RWPE2 (cell line): ENCODE measurements at regions not wholly inside any gene's neighbourhood (a gene's known extent, or its start where the extent isn't known, plus 50 kb on each side); places are given as distances from the start of the nearest gene placed in this dataset.
A peak's percentile ranks its signal among the peaks of the same experiment; 100 is the strongest.
"Not testable (repeated sequence)": the region's sequence is repeated elsewhere in the genome, so short reads cannot be mapped to it uniquely, and the experiment has no call there.

Source experiments
- ATAC-seq: fragments of 200-7000 bp; cut with Tn5 transposase; 3 replicates; pipeline ENCODE4 v1.9.1; 2021; ENCODE audit warnings: low read depth
- DNase-seq: peaks from one replicate; pipeline ENCODE4 v3.0.0-alpha.2; 2020; ENCODE audit warnings: low spot score
- H3K27ac ChIP-seq: fragments of 450-650 bp; 2 replicates; pipeline ENCODE4 v1.5.1; 2017; ENCODE audit warnings: mild to moderate bottlenecking; ENCODE audit not compliant: poor library complexity, severe bottlenecking
- H3K27me3 ChIP-seq: fragments of 250-450 bp; sonication (Bioruptor Pico); 2 replicates; pipeline ENCODE4 v1.5.1; 2021; ENCODE audit warnings: mild to moderate bottlenecking, moderate library complexity; ENCODE audit not compliant: insufficient read depth, poor library complexity, severe bottlenecking
- H3K36me3 ChIP-seq: fragments of 250-450 bp; sonication (Bioruptor Pico); 2 replicates; pipeline ENCODE4 v1.5.1; 2020; ENCODE audit warnings: low read depth, mild to moderate bottlenecking, moderate library complexity
- H3K4me1 ChIP-seq: fragments of 250-450 bp; sonication (Bioruptor Pico); 2 replicates; pipeline ENCODE4 v1.5.1; 2021; ENCODE audit warnings: mild to moderate bottlenecking, moderate library complexity; ENCODE audit not compliant: insufficient read depth, poor library complexity, severe bottlenecking
- H3K4me3 ChIP-seq: fragments of 250-450 bp; sonication (Bioruptor Pico); 2 replicates; pipeline ENCODE4 v1.5.1; 2021; ENCODE audit warnings: mild to moderate bottlenecking, moderate library complexity; ENCODE audit not compliant: severe bottlenecking
- H3K9me3 ChIP-seq: fragments of 250-450 bp; sonication (Bioruptor Pico); 2 replicates; pipeline ENCODE4 v1.5.1; 2021; ENCODE audit warnings: mild to moderate bottlenecking, moderate library complexity; ENCODE audit not compliant: severe bottlenecking
- TF ChIP-seq, protein P1 (sequence below): fragments of 450-650 bp; IDR thresholded peaks from one replicate; pipeline ENCODE4 v1.5.1; 2017; ENCODE audit warnings: mild to moderate bottlenecking, moderate library complexity; ENCODE audit not compliant: poor library complexity, severe bottlenecking

- Histone ChIP-seq H3K36me3 (no peaks in the 10 kb centered on the region), H3K27me3 (no peaks in the 10 kb centered on the region), H3K27ac (peak overlapping the region; percentile 93), H3K4me1 (peaks cover 52% of the 10 kb centered on the region), H3K9me3 (no peaks in the 10 kb centered on the region), H3K4me3 (no peak overlapping the region)
- no peak for DNase-seq
- no peak for ATAC-seq
- TF ChIP-seq, protein P1, sequence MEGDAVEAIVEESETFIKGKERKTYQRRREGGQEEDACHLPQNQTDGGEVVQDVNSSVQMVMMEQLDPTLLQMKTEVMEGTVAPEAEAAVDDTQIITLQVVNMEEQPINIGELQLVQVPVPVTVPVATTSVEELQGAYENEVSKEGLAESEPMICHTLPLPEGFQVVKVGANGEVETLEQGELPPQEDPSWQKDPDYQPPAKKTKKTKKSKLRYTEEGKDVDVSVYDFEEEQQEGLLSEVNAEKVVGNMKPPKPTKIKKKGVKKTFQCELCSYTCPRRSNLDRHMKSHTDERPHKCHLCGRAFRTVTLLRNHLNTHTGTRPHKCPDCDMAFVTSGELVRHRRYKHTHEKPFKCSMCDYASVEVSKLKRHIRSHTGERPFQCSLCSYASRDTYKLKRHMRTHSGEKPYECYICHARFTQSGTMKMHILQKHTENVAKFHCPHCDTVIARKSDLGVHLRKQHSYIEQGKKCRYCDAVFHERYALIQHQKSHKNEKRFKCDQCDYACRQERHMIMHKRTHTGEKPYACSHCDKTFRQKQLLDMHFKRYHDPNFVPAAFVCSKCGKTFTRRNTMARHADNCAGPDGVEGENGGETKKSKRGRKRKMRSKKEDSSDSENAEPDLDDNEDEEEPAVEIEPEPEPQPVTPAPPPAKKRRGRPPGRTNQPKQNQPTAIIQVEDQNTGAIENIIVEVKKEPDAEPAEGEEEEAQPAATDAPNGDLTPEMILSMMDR, result no peak
These were observed 56.4 kb upstream of the TNFAIP3 start for GRCh38 chr6:137810554-137811120.

GRCh38 chr6:137811121-137811915 is 55.7 kb upstream of the TNFAIP3 start:
- no peaks in the 10 kb centered on the region for H3K9me3 ChIP-seq
- H3K4me1 ChIP-seq, result peaks cover 52% of the 10 kb centered on the region
- ATAC-seq (peak; percentile 82), DNase-seq (peak; percentile 93)
- H3K27ac ChIP-seq, result peak overlapping the region; percentile 93
- H3K36me3 ChIP-seq, result no peaks in the 10 kb centered on the region
- no peaks in the 10 kb centered on the region for H3K27me3 ChIP-seq
- no peak overlapping the region for H3K4me3 ChIP-seq
- TF ChIP-seq, protein P1, result no peak

- no peak overlapping the region for H3K4me3 ChIP-seq
- peak overlapping the region; percentile 93 for H3K27ac ChIP-seq
- no peaks in the 10 kb centered on the region for H3K9me3 ChIP-seq
- no peak for DNase-seq
- H3K36me3 ChIP-seq, result no peaks in the 10 kb centered on the region
- H3K4me1 ChIP-seq, result peaks cover 52% of the 10 kb centered on the region
- TF ChIP-seq, protein P1, result no peak
- no peaks in the 10 kb centered on the region for H3K27me3 ChIP-seq
- no peak for ATAC-seq
These were observed 55.0 kb upstream of the TNFAIP3 start for GRCh38 chr6:137811916-137812553.

- H3K36me3 ChIP-seq, result no peaks in the 10 kb centered on the region
- H3K27ac ChIP-seq, result peak overlapping the region; percentile 93
- H3K4me3 ChIP-seq, result no peak overlapping the region
- H3K4me1 ChIP-seq, result peaks cover 41% of the 10 kb centered on the region
- H3K9me3 ChIP-seq, result no peaks in the 10 kb centered on the region
- H3K27me3 ChIP-seq, result no peaks in the 10 kb centered on the region
- TF ChIP-seq, protein P1, result no peak
- ATAC-seq, result peak; percentile 82
- DNase-seq, result peak; percentile 83
These were observed 53.6 kb upstream of the TNFAIP3 start for GRCh38 chr6:137813308-137813970.

DNA sequence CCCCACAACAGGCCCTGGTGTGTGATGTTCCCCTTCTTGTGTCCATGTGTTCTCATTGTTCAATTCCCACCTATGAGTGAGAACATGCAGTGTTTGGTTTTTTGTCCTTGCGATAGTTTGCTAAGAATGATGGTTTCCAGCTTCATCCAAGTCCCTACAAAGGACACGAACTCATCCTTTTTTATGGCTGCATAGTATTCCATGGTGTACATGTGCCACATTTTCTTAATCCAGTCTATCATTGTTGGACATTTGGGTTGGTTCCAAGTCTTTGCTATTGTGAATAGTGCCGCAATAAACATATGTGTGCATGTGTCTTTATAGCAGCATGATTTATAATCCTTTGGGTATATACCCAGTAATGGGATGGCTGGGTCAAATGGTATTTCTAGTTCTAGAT is 53.0 kb upstream of the TNFAIP3 start:
- not testable (repeated sequence) for DNase-seq, H3K36me3 ChIP-seq, ATAC-seq, H3K27me3 ChIP-seq, H3K4me3 ChIP-seq, H3K9me3 ChIP-seq
- peaks cover 35% of the 10 kb centered on the region for H3K4me1 ChIP-seq
- peak overlapping the region; percentile 93 for H3K27ac ChIP-seq
